K562 (cell line): ENCODE measurements at regions not wholly inside any gene's neighbourhood (a gene's known extent, or its start where the extent isn't known, plus 50 kb on each side); places are given as distances from the start of the nearest gene placed in this dataset.
A peak's percentile ranks its signal among the peaks of the same experiment; 100 is the strongest.

ENCODE experiments used
- ASH1L ChIP-seq: fragments of 450-650 bp; IDR thresholded peaks from 2 replicates; pipeline ENCODE4 v1.6.1; 2018; ENCODE audit warnings: borderline replicate concordance, mild to moderate bottlenecking, low read depth; ENCODE audit not compliant: partially characterized antibody
- CHD2 ChIP-seq: IDR thresholded peaks from 2 replicates; pipeline ENCODE4 v1.6.1; 2011; ENCODE audit warnings: low read depth, low read length
- CREM ChIP-seq: IDR thresholded peaks from 2 replicates; pipeline ENCODE4 v1.6.1; 2014; ENCODE audit warnings: antibody characterized with exemption, low read depth
- NCOA6 ChIP-seq: fragments of 450-650 bp; IDR thresholded peaks from 2 replicates; pipeline ENCODE4 v1.6.1; 2017; ENCODE audit warnings: mild to moderate bottlenecking
- NFE2 ChIP-seq: IDR thresholded peaks from 2 replicates; pipeline ENCODE4 v1.6.1; 2014; ENCODE audit warnings: antibody characterized with exemption, low read depth
- PHF8 ChIP-seq: fragments of 200-600 bp; sonication (generic); IDR thresholded peaks from 2 replicates; pipeline ENCODE4 v1.6.1; 2012; ENCODE audit warnings: mixed run types, mild to moderate bottlenecking, inconsistent platforms, low read length, moderate library complexity, borderline replicate concordance
- TOE1 ChIP-seq, 2 experiments: fragments of 450-650 bp in 1 of 2; sonication (generic) in 1 of 2; formaldehyde crosslinking in 1 of 2; IDR thresholded peaks; 2 replicates each; pipeline versions ENCODE4 v1.7.1 to v1.8.0; 2016 to 2022; ENCODE audit warnings: borderline replicate concordance in 2 of 2, mild to moderate bottlenecking in 2 of 2, antibody characterized with exemption in 1 of 2, inconsistent platforms in 1 of 2, low read depth in 1 of 2, missing genetic modification reagents in 1 of 2, moderate library complexity in 1 of 2
- ZEB2 ChIP-seq: fragments of 450-650 bp; IDR thresholded peaks from 2 replicates; pipeline ENCODE4 v1.6.1; 2016
- ZNF41 ChIP-seq: fragments of 250-450 bp; sonication (Bioruptor Pico); conservative IDR thresholded peaks from 2 replicates; pipeline ENCODE4 v1.4.0; 2020; ENCODE audit warnings: mild to moderate bottlenecking
- ZNF830 ChIP-seq: fragments of 250-450 bp; sonication (Bioruptor Pico); IDR thresholded peaks from 2 replicates; pipeline ENCODE4 v1.5.0; 2021; ENCODE audit warnings: mild to moderate bottlenecking
- TF ChIP-seq, protein P1 (sequence below): fragments of 450-650 bp; IDR thresholded peaks from 2 replicates; pipeline ENCODE4 v1.6.1; 2016; ENCODE audit warnings: mild to moderate bottlenecking, moderate library complexity
- TF ChIP-seq, protein P2 (sequence below): fragments of 450-650 bp; formaldehyde crosslinking; IDR thresholded peaks from 2 replicates; pipeline ENCODE4 v1.4.0; 2020; ENCODE audit warnings: mild to moderate bottlenecking, mixed read lengths
- TF ChIP-seq, protein P3 (sequence below): sonication (generic); formaldehyde crosslinking; IDR thresholded peaks from 2 replicates; pipeline ENCODE4 v1.8.0; 2023; ENCODE audit warnings: mild to moderate bottlenecking, missing genetic modification reagents
- TF ChIP-seq, protein P4 (sequence below): sonication (generic); formaldehyde crosslinking; IDR thresholded peaks from 2 replicates; pipeline ENCODE4 v1.8.0; 2022; ENCODE audit warnings: missing genetic modification reagents, mild to moderate bottlenecking, moderate library complexity, borderline replicate concordance

DNA sequence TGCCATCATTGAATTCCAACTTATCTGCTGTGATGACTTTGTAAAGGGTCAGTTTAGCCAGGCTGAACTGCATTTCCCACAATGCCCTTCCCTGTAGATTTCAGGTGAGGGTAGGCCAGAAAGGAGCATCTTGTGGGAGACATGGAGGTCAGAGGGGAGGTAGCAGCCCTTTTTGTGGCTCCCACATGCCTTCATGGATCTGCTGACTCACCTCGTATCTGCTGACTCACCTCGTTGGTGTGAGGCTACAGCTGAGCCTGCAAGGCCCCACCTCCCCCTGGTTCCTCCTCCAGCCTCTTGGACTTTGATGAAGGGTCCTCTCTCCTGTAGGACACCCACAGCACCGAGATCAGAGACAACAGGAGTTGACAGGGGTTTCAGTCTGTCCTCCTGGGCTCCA, 102.5 kb downstream of the SALL1 start (continued):
- TF ChIP-seq, protein P1, sequence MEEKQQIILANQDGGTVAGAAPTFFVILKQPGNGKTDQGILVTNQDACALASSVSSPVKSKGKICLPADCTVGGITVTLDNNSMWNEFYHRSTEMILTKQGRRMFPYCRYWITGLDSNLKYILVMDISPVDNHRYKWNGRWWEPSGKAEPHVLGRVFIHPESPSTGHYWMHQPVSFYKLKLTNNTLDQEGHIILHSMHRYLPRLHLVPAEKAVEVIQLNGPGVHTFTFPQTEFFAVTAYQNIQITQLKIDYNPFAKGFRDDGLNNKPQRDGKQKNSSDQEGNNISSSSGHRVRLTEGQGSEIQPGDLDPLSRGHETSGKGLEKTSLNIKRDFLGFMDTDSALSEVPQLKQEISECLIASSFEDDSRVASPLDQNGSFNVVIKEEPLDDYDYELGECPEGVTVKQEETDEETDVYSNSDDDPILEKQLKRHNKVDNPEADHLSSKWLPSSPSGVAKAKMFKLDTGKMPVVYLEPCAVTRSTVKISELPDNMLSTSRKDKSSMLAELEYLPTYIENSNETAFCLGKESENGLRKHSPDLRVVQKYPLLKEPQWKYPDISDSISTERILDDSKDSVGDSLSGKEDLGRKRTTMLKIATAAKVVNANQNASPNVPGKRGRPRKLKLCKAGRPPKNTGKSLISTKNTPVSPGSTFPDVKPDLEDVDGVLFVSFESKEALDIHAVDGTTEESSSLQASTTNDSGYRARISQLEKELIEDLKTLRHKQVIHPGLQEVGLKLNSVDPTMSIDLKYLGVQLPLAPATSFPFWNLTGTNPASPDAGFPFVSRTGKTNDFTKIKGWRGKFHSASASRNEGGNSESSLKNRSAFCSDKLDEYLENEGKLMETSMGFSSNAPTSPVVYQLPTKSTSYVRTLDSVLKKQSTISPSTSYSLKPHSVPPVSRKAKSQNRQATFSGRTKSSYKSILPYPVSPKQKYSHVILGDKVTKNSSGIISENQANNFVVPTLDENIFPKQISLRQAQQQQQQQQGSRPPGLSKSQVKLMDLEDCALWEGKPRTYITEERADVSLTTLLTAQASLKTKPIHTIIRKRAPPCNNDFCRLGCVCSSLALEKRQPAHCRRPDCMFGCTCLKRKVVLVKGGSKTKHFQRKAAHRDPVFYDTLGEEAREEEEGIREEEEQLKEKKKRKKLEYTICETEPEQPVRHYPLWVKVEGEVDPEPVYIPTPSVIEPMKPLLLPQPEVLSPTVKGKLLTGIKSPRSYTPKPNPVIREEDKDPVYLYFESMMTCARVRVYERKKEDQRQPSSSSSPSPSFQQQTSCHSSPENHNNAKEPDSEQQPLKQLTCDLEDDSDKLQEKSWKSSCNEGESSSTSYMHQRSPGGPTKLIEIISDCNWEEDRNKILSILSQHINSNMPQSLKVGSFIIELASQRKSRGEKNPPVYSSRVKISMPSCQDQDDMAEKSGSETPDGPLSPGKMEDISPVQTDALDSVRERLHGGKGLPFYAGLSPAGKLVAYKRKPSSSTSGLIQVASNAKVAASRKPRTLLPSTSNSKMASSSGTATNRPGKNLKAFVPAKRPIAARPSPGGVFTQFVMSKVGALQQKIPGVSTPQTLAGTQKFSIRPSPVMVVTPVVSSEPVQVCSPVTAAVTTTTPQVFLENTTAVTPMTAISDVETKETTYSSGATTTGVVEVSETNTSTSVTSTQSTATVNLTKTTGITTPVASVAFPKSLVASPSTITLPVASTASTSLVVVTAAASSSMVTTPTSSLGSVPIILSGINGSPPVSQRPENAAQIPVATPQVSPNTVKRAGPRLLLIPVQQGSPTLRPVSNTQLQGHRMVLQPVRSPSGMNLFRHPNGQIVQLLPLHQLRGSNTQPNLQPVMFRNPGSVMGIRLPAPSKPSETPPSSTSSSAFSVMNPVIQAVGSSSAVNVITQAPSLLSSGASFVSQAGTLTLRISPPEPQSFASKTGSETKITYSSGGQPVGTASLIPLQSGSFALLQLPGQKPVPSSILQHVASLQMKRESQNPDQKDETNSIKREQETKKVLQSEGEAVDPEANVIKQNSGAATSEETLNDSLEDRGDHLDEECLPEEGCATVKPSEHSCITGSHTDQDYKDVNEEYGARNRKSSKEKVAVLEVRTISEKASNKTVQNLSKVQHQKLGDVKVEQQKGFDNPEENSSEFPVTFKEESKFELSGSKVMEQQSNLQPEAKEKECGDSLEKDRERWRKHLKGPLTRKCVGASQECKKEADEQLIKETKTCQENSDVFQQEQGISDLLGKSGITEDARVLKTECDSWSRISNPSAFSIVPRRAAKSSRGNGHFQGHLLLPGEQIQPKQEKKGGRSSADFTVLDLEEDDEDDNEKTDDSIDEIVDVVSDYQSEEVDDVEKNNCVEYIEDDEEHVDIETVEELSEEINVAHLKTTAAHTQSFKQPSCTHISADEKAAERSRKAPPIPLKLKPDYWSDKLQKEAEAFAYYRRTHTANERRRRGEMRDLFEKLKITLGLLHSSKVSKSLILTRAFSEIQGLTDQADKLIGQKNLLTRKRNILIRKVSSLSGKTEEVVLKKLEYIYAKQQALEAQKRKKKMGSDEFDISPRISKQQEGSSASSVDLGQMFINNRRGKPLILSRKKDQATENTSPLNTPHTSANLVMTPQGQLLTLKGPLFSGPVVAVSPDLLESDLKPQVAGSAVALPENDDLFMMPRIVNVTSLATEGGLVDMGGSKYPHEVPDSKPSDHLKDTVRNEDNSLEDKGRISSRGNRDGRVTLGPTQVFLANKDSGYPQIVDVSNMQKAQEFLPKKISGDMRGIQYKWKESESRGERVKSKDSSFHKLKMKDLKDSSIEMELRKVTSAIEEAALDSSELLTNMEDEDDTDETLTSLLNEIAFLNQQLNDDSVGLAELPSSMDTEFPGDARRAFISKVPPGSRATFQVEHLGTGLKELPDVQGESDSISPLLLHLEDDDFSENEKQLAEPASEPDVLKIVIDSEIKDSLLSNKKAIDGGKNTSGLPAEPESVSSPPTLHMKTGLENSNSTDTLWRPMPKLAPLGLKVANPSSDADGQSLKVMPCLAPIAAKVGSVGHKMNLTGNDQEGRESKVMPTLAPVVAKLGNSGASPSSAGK = peak; percentile 45
- TF ChIP-seq, protein P2, sequence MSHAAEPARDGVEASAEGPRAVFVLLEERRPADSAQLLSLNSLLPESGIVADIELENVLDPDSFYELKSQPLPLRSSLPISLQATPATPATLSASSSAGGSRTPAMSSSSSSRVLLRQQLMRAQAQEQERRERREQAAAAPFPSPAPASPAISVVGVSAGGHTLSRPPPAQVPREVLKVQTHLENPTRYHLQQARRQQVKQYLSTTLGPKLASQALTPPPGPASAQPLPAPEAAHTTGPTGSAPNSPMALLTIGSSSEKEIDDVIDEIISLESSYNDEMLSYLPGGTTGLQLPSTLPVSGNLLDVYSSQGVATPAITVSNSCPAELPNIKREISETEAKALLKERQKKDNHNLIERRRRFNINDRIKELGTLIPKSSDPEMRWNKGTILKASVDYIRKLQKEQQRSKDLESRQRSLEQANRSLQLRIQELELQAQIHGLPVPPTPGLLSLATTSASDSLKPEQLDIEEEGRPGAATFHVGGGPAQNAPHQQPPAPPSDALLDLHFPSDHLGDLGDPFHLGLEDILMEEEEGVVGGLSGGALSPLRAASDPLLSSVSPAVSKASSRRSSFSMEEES (CRISPR knock-in tag) = no peak
- no peak for TF ChIP-seq ZEB2
- TF ChIP-seq, protein P3, sequence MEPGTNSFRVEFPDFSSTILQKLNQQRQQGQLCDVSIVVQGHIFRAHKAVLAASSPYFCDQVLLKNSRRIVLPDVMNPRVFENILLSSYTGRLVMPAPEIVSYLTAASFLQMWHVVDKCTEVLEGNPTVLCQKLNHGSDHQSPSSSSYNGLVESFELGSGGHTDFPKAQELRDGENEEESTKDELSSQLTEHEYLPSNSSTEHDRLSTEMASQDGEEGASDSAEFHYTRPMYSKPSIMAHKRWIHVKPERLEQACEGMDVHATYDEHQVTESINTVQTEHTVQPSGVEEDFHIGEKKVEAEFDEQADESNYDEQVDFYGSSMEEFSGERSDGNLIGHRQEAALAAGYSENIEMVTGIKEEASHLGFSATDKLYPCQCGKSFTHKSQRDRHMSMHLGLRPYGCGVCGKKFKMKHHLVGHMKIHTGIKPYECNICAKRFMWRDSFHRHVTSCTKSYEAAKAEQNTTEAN (CRISPR knock-in tag) = no peak
- no peak for TF ChIP-seq ASH1L
- no peak for TF ChIP-seq PHF8
- no peak for TF ChIP-seq ZNF41 (CRISPR knock-in tag)
- no peak for TF ChIP-seq ZNF830
- TF ChIP-seq TOE1 (IDR thresholded peaks at IDR 0.05; ENCODE audit: borderline replicate concordance) = no peak
- no peak for TF ChIP-seq TOE1 (CRISPR knock-in tag; IDR thresholded peaks at IDR 0.05; ENCODE audit: borderline replicate concordance, low read depth)
- TF ChIP-seq, protein P4, sequence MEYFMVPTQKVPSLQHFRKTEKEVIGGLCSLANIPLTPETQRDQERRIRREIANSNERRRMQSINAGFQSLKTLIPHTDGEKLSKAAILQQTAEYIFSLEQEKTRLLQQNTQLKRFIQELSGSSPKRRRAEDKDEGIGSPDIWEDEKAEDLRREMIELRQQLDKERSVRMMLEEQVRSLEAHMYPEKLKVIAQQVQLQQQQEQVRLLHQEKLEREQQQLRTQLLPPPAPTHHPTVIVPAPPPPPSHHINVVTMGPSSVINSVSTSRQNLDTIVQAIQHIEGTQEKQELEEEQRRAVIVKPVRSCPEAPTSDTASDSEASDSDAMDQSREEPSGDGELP (CRISPR knock-in tag) = peak; percentile 36; the same call in 1 of the 2 replicates
- peak; percentile 91 for TF ChIP-seq NFE2
- no peak for TF ChIP-seq CHD2
- no peak for TF ChIP-seq CREM
- TF ChIP-seq NCOA6 = no peak
